ENCODE measurements at regions not wholly inside any gene's neighbourhood (a gene's known extent, or its start where the extent isn't known, plus 50 kb on each side); places are given as distances from the start of the nearest gene placed in this dataset.

- intact Hi-C loops (cut with micrococcal nuclease), result no loop called here
- H3K9me3 Mint-ChIP-seq, result peaks cover 7 to 11% of the 10 kb centered on the region in 2 donors
- H3K4me1 ChIP-seq (ENCODE audit: control insufficient read depth, insufficient read depth, low read length), result no peaks in the 10 kb centered on the region
- no peak for TF ChIP-seq CTCF (IDR thresholded peaks at IDR 0.05)
- H3K36me3 ChIP-seq (ENCODE audit: control insufficient read depth, insufficient read depth, low read length), result no peaks in the 10 kb centered on the region
- no peak overlapping the region for H3K27ac Mint-ChIP-seq
- peaks cover 5% of the 10 kb centered on the region for H3K9me3 ChIP-seq (ENCODE audit: control insufficient read depth, insufficient read depth, low read length)
- H3K27ac ChIP-seq (ENCODE audit: low read length), result no peak overlapping the region
- no peaks in the 10 kb centered on the region for H3K27me3 Mint-ChIP-seq (ENCODE audit: low read depth in 2 of 2)
- no peaks in the 10 kb centered on the region for H3K27me3 ChIP-seq (ENCODE audit: control insufficient read depth, insufficient read depth, low read length)
- no peaks in the 10 kb centered on the region for H3K4me1 Mint-ChIP-seq
- no peak overlapping the region for H3K4me3 ChIP-seq (ENCODE audit: low read length)
- ATAC-seq, result no peak
- H3K36me3 Mint-ChIP-seq, result no peaks in the 10 kb centered on the region
- no peak overlapping the region for H3K4me3 Mint-ChIP-seq
- DNase-seq, result no peak
Observed at GRCh38 chr4:79657379-79657778, 249.4 kb upstream of the GK2 start.

GRCh38 chr4:79653871-79654270 lies 245.8 kb upstream of the GK2 start:
- no peaks in the 10 kb centered on the region for H3K9me3 ChIP-seq (ENCODE audit: control insufficient read depth, insufficient read depth, low read length)
- TF ChIP-seq CTCF (IDR thresholded peaks at IDR 0.05), result no peak
- no peak overlapping the region for H3K4me3 ChIP-seq (ENCODE audit: low read length)
- H3K4me1 ChIP-seq (ENCODE audit: control insufficient read depth, insufficient read depth, low read length), result no peaks in the 10 kb centered on the region
- Mint-ChIP-seq H3K4me3 (no peak overlapping the region), H3K27me3 (ENCODE audit: low read depth in 2 of 2) (no peaks in the 10 kb centered on the region), H3K9me3 (peaks cover 2 to 3% of the 10 kb centered on the region in 2 donors), H3K4me1 (no peaks in the 10 kb centered on the region), H3K27ac (no peak overlapping the region), H3K36me3 (no peaks in the 10 kb centered on the region)
- ATAC-seq (no peak), DNase-seq (no peak)
- no peak overlapping the region for H3K27ac ChIP-seq (ENCODE audit: low read length)
- H3K27me3 ChIP-seq (ENCODE audit: control insufficient read depth, insufficient read depth, low read length), result no peaks in the 10 kb centered on the region
- WGBS (ENCODE audit: insufficient coverage), result 86% methylated on average over 4 of the region's 5 CpGs
- no peaks in the 10 kb centered on the region for H3K36me3 ChIP-seq (ENCODE audit: control insufficient read depth, insufficient read depth, low read length)
- intact Hi-C loops (cut with micrococcal nuclease), result no loop called here

- Histone ChIP-seq H3K27ac (ENCODE audit: low read length) (no peak overlapping the region), H3K9me3 (ENCODE audit: control insufficient read depth, insufficient read depth, low read length) (no peaks in the 10 kb centered on the region), H3K27me3 (ENCODE audit: control insufficient read depth, insufficient read depth, low read length) (no peaks in the 10 kb centered on the region), H3K36me3 (ENCODE audit: control insufficient read depth, insufficient read depth, low read length) (no peaks in the 10 kb centered on the region), H3K4me1 (ENCODE audit: control insufficient read depth, insufficient read depth, low read length) (no peaks in the 10 kb centered on the region), H3K4me3 (ENCODE audit: low read length) (no peak overlapping the region)
- intact Hi-C loops (cut with micrococcal nuclease), result no loop called here
- Mint-ChIP-seq H3K27me3 (ENCODE audit: low read depth in 2 of 2) (no peaks in the 10 kb centered on the region), H3K4me3 (no peak overlapping the region), H3K9me3 (peaks cover 4 to 6% of the 10 kb centered on the region in 2 donors), H3K4me1 (no peaks in the 10 kb centered on the region), H3K36me3 (no peaks in the 10 kb centered on the region), H3K27ac (no peak overlapping the region)
- TF ChIP-seq CTCF (IDR thresholded peaks at IDR 0.05), result no peak
- DNase-seq (no peak), ATAC-seq (no peak)
Observed at GRCh38 chr4:79652738-79653137, 244.7 kb upstream of the GK2 start.

DNA sequence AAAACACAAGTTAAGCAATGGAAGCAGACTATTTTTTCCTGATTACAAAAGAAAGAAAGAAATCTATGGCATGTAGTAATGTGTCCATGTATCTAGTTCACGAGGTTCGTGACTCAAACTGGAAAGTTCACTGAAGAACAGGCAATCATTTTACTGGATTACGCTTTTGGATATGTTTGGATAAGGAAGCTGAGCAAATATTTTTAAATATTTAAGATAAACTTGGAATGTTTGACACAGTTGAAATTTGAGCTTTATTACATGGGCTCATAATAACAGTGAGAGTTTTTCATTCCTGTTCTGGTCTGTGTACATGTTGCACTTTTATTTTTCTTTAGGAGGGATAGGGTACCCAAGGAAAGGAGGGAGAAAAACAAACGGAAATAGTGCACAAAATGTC lies 244.2 kb upstream of the GK2 start:
- TF ChIP-seq CTCF (IDR thresholded peaks at IDR 0.05), result no peak
- Mint-ChIP-seq H3K4me3 (no peak overlapping the region), H3K4me1 (no peaks in the 10 kb centered on the region), H3K36me3 (no peaks in the 10 kb centered on the region), H3K9me3 (peaks cover 4 to 6% of the 10 kb centered on the region in 2 donors), H3K27me3 (ENCODE audit: low read depth in 2 of 2) (no peaks in the 10 kb centered on the region), H3K27ac (no peak overlapping the region)
- Histone ChIP-seq H3K36me3 (ENCODE audit: control insufficient read depth, insufficient read depth, low read length) (no peaks in the 10 kb centered on the region), H3K4me3 (ENCODE audit: low read length) (no peak overlapping the region), H3K27ac (ENCODE audit: low read length) (no peak overlapping the region), H3K4me1 (ENCODE audit: control insufficient read depth, insufficient read depth, low read length) (no peaks in the 10 kb centered on the region), H3K27me3 (ENCODE audit: control insufficient read depth, insufficient read depth, low read length) (no peaks in the 10 kb centered on the region), H3K9me3 (ENCODE audit: control insufficient read depth, insufficient read depth, low read length) (no peaks in the 10 kb centered on the region)
- ATAC-seq (no peak), DNase-seq (no peak)
- WGBS (ENCODE audit: insufficient coverage), result 85% methylated on average over 4 of the region's 4 CpGs
- intact Hi-C loops (cut with micrococcal nuclease), result no loop called here

Measured in natural killer cell (primary cell).